ENCODE measurements at regions not wholly inside any gene's neighbourhood (a gene's known extent, or its start where the extent isn't known, plus 50 kb on each side); places are given as distances from the start of the nearest gene placed in this dataset.
A peak's percentile ranks its signal among the peaks of the same experiment; 100 is the strongest.
"Not testable (repeated sequence)": the region's sequence is repeated elsewhere in the genome, so short reads cannot be mapped to it uniquely, and the experiment has no call there.

- DNase-seq (ENCODE audit: low read depth, low spot score): peak; percentile 51
- in situ Hi-C loops (cut with HindIII; ENCODE audit: low pct_unique_long_range_greater_than_20kb, low sequenced_read_pairs): not testable (repeated sequence)
Measured at GRCh38 chr2:87496036-87497006, 251.6 kb upstream of the PLGLB2 start.

GRCh38 chr2:87497135-87497534 lies 250.8 kb upstream of the PLGLB2 start:
- in situ Hi-C loops (cut with HindIII; ENCODE audit: low pct_unique_long_range_greater_than_20kb, low sequenced_read_pairs); DNase-seq (ENCODE audit: low read depth, low spot score): not testable (repeated sequence)

- in situ Hi-C loops (cut with HindIII; ENCODE audit: low pct_unique_long_range_greater_than_20kb, low sequenced_read_pairs); DNase-seq (ENCODE audit: low read depth, low spot score): not testable (repeated sequence)
Measured at GRCh38 chr2:87497700-87498099, 250.2 kb upstream of the PLGLB2 start.

- DNase-seq (ENCODE audit: low read depth, low spot score); in situ Hi-C loops (cut with HindIII; ENCODE audit: low pct_unique_long_range_greater_than_20kb, low sequenced_read_pairs): not testable (repeated sequence)
Measured at GRCh38 chr2:87498169-87498853, 249.6 kb upstream of the PLGLB2 start.

- DNase-seq (ENCODE audit: low read depth, low spot score); in situ Hi-C loops (cut with HindIII; ENCODE audit: low pct_unique_long_range_greater_than_20kb, low sequenced_read_pairs): not testable (repeated sequence)
Measured at GRCh38 chr2:87498854-87499238, 249.0 kb upstream of the PLGLB2 start.

- in situ Hi-C loops (cut with HindIII; ENCODE audit: low pct_unique_long_range_greater_than_20kb, low sequenced_read_pairs); DNase-seq (ENCODE audit: low read depth, low spot score): not testable (repeated sequence)
Measured at GRCh38 chr2:87499860-87500259, 248.0 kb upstream of the PLGLB2 start.

GRCh38 chr2:87500421-87500820 lies 247.5 kb upstream of the PLGLB2 start:
- in situ Hi-C loops (cut with HindIII; ENCODE audit: low pct_unique_long_range_greater_than_20kb, low sequenced_read_pairs); DNase-seq (ENCODE audit: low read depth, low spot score): not testable (repeated sequence)

- in situ Hi-C loops (cut with HindIII; ENCODE audit: low pct_unique_long_range_greater_than_20kb, low sequenced_read_pairs); DNase-seq (ENCODE audit: low read depth, low spot score): not testable (repeated sequence)
Measured at GRCh38 chr2:87500951-87501350, 246.9 kb upstream of the PLGLB2 start.

GRCh38 chr2:87502948-87503347 lies 244.9 kb upstream of the PLGLB2 start:
- in situ Hi-C loops (cut with HindIII; ENCODE audit: low pct_unique_long_range_greater_than_20kb, low sequenced_read_pairs); DNase-seq (ENCODE audit: low read depth, low spot score): not testable (repeated sequence)

GRCh38 chr2:87505239-87505638 lies 242.6 kb upstream of the PLGLB2 start:
- DNase-seq (ENCODE audit: low read depth, low spot score); in situ Hi-C loops (cut with HindIII; ENCODE audit: low pct_unique_long_range_greater_than_20kb, low sequenced_read_pairs): not testable (repeated sequence)

GRCh38 chr2:87505909-87506308 lies 242.0 kb upstream of the PLGLB2 start:
- in situ Hi-C loops (cut with HindIII; ENCODE audit: low pct_unique_long_range_greater_than_20kb, low sequenced_read_pairs); DNase-seq (ENCODE audit: low read depth, low spot score): not testable (repeated sequence)

GRCh38 chr2:87507378-87508348 lies 240.2 kb upstream of the PLGLB2 start:
- in situ Hi-C loops (cut with HindIII; ENCODE audit: low pct_unique_long_range_greater_than_20kb, low sequenced_read_pairs): not testable (repeated sequence)

GRCh38 chr2:87511195-87511778 lies 236.6 kb upstream of the PLGLB2 start:
- in situ Hi-C loops (cut with HindIII; ENCODE audit: low pct_unique_long_range_greater_than_20kb, low sequenced_read_pairs); DNase-seq (ENCODE audit: low read depth, low spot score): not testable (repeated sequence)

More at GRCh38 chr2:87507378-87508348, 240.2 kb upstream of the PLGLB2 start:
- DNase-seq (ENCODE audit: low read depth, low spot score): not testable (repeated sequence)

- DNase-seq (ENCODE audit: low read depth, low spot score); in situ Hi-C loops (cut with HindIII; ENCODE audit: low pct_unique_long_range_greater_than_20kb, low sequenced_read_pairs): not testable (repeated sequence)
Measured at GRCh38 chr2:87512864-87513530, 234.9 kb upstream of the PLGLB2 start.

- in situ Hi-C loops (cut with HindIII; ENCODE audit: low pct_unique_long_range_greater_than_20kb, low sequenced_read_pairs): not testable (repeated sequence)
Measured at GRCh38 chr2:87514034-87514433, 233.9 kb upstream of the PLGLB2 start.

GRCh38 chr2:87514515-87514914 lies 233.4 kb upstream of the PLGLB2 start:
- in situ Hi-C loops (cut with HindIII; ENCODE audit: low pct_unique_long_range_greater_than_20kb, low sequenced_read_pairs): not testable (repeated sequence)

More at GRCh38 chr2:87514034-87514433, 233.9 kb upstream of the PLGLB2 start:
- not testable (repeated sequence) for DNase-seq (ENCODE audit: low read depth, low spot score)

More at GRCh38 chr2:87514515-87514914, 233.4 kb upstream of the PLGLB2 start:
- DNase-seq (ENCODE audit: low read depth, low spot score): not testable (repeated sequence)

Data from SK-MEL-5 (cell line).